GM12878 (cell line): ENCODE measurements at regions not wholly inside any gene's neighbourhood (a gene's known extent, or its start where the extent isn't known, plus 50 kb on each side); places are given as distances from the start of the nearest gene placed in this dataset.

ENCODE experiments used
- ATAC-seq: fragments of 200-7000 bp; cut with Tn5 transposase; 3 replicates; pipeline ENCODE4 v1.9.1; 2020; ENCODE audit warnings: mild to moderate bottlenecking, moderate library complexity
- BruUV-seq: library from RNA; stranded (reverse); fragments of 400-500 nt; replicated peaks from 2 replicates; lab custom pipeline; 2021; lab: Mats Ljungman, UMichigan
- CTCF ChIA-PET: fragments of 300-600 bp; sonication (Branson Sonifier 250); formaldehyde crosslinking; extraction: SDS; loops from one replicate; lab custom pipeline; 2021; ENCODE audit warnings: inconsistent platforms; lab: Yijun Ruan, JAX
- POLR2A ChIA-PET: fragments of 350-600 bp; formaldehyde crosslinking; extraction: SDS; loops from one replicate; lab custom pipeline; 2021; ENCODE audit warnings: inconsistent platforms; lab: Charles Lee
- RAD21 ChIA-PET: fragments of 300-600 bp; sonication (Branson Sonifier 250); formaldehyde crosslinking; loops from one replicate; lab custom pipeline; 2023; ENCODE audit warnings: antibody characterized with exemption; ENCODE audit not compliant: unreplicated experiment; lab: Charles Lee
- SMC1A ChIA-PET: fragments of 300-600 bp; sonication (Branson Sonifier 250); formaldehyde crosslinking; loops from one replicate; lab custom pipeline; 2023; ENCODE audit not compliant: unreplicated experiment, uncharacterized antibody; lab: Charles Lee
- DNase-seq: peaks from one replicate; pipeline ENCODE4 v3.0.0-alpha.2; 2011; ENCODE audit warnings: low read depth, low spot score
- FAIRE-seq: peaks from 3 replicates; lab custom pipeline; 2011; peaks lifted over from hg19 to GRCh38; lab: Jason Lieb, UNC
- H2AFZ ChIP-seq: 2 replicates; pipeline ENCODE4 v1.6.0; 2011; ENCODE audit warnings: low read depth, low read length, control low read depth; ENCODE audit not compliant: control insufficient read depth
- H3K27ac ChIP-seq: 2 replicates; pipeline ENCODE4 v1.5.1; 2011; ENCODE audit warnings: control low read depth; ENCODE audit not compliant: control insufficient read depth, insufficient read depth
- H3K27me3 ChIP-seq, 2 experiments: replicated peaks in 1 of 2; 2 replicates each; pipeline versions ENCODE4 v1.6.0 to v1.6.1; 2011; ENCODE audit warnings: low read length in 1 of 2; ENCODE audit not compliant: control insufficient read depth in 2 of 2, insufficient read depth in 2 of 2
- H3K36me3 ChIP-seq, 2 experiments: 2 replicates each; pipeline ENCODE4 v1.5.1; 2011; ENCODE audit warnings: low read length in 1 of 2; ENCODE audit not compliant: control insufficient read depth in 2 of 2, insufficient read depth in 2 of 2
- H3K4me1 ChIP-seq: 2 replicates; pipeline ENCODE4 v1.6.1; 2011; ENCODE audit warnings: mild to moderate bottlenecking, low read length, moderate library complexity, mixed read lengths; ENCODE audit not compliant: control insufficient read depth, insufficient read depth
- H3K4me2 ChIP-seq: 2 replicates; pipeline ENCODE4 v1.6.0; 2011; ENCODE audit warnings: control low read depth; ENCODE audit not compliant: control insufficient read depth, insufficient read depth
- H3K4me3 ChIP-seq: fragments of 200-600 bp; sonication (generic); 2 replicates; pipeline ENCODE4 v1.5.1; 2016
- H3K79me2 ChIP-seq: 2 replicates; pipeline ENCODE4 v1.6.0; 2011; ENCODE audit warnings: low read length; ENCODE audit not compliant: control insufficient read depth, insufficient read depth
- H3K9ac ChIP-seq: 2 replicates; pipeline ENCODE4 v1.8.0; 2011; ENCODE audit warnings: low read length, control low read depth, mixed read lengths; ENCODE audit not compliant: control insufficient read depth, insufficient read depth
- H3K9me3 ChIP-seq: replicated peaks from 3 replicates; pipeline ENCODE4 v1.5.1; 2011; ENCODE audit warnings: mild to moderate bottlenecking, low read length; ENCODE audit not compliant: control insufficient read depth, insufficient read depth
- H4K20me1 ChIP-seq: 2 replicates; pipeline ENCODE4 v1.6.0; 2011; ENCODE audit not compliant: control insufficient read depth, insufficient read depth
- CTCF ChIP-seq, 3 experiments: IDR thresholded peaks in 2 of 3; conservative IDR thresholded peaks in 1 of 3; 2 replicates each; pipeline ENCODE4 v1.5.1; 2011; ENCODE audit warnings: low read depth in 3 of 3, low read length in 3 of 3, mild to moderate bottlenecking in 3 of 3, control low read depth in 2 of 3, moderate library complexity in 2 of 3, inconsistent platforms in 1 of 3, mixed read lengths in 1 of 3; ENCODE audit not compliant: control insufficient read depth in 2 of 3, insufficient read depth in 1 of 3; ENCODE audit errors: extremely low read depth in 1 of 3
- HDAC2 ChIP-seq: fragments of 200-600 bp; sonication (generic); IDR thresholded peaks from 2 replicates; pipeline ENCODE4 v1.6.1; 2017
- IRF4 ChIP-seq: IDR thresholded peaks from 2 replicates; pipeline ENCODE4 v1.6.1; 2011; ENCODE audit warnings: low read depth, low read length
- NKRF ChIP-seq: fragments of 450-650 bp; conservative IDR thresholded peaks from 2 replicates; pipeline ENCODE4 v1.6.1; 2017; ENCODE audit warnings: mild to moderate bottlenecking, moderate library complexity
- PAX8 ChIP-seq: fragments of 450-650 bp; IDR thresholded peaks from 2 replicates; pipeline ENCODE4 v1.6.1; 2017; ENCODE audit warnings: mild to moderate bottlenecking, moderate library complexity
- WGBS: methylation state at CpG from one replicate; pipeline ENCODE4 v1.1.6; 2016; ENCODE audit warnings: low lambda C conversion rate; ENCODE audit not compliant: insufficient replicate concordance, insufficient coverage; ENCODE audit errors: missing lambda C conversion rate; 5-methylcytosine and 5-hydroxymethylcytosine counted together
- in situ Hi-C: fragments of 300-500 bp; cut with MboI; formaldehyde crosslinking; loops from 9 replicates; pipeline ENCODE4 v1.14.3; 2018; ENCODE audit warnings: mixed read lengths
- intact Hi-C: fragments of 100-400 bp; cut with micrococcal nuclease; formaldehyde crosslinking; loops from one replicate; pipeline ENCODE4 v1.14.2; 2022; ENCODE audit not compliant: unreplicated experiment

- in situ Hi-C loops = no loop called here
- Histone ChIP-seq H3K4me3 (no peak overlapping the region), H3K9ac (no peak overlapping the region), H4K20me1 (no peaks in the 10 kb centered on the region), H3K9me3 (no peaks in the 10 kb centered on the region; the same call in 2 of the 3 replicates), H3K27me3 (no peaks in the 10 kb centered on the region), H3K27ac (no peak overlapping the region), H3K36me3 (no peaks in the 10 kb centered on the region), H3K4me1 (no peaks in the 10 kb centered on the region), H3K79me2 (no peaks in the 10 kb centered on the region), H2AFZ (no peak overlapping the region), H3K4me2 (no peak overlapping the region)
- ChIA-PET SMC1A (no interaction called here), POLR2A (no interaction called here), CTCF (no interaction called here), RAD21 (no interaction called here)
- TF ChIP-seq NKRF = no peak
- TF ChIP-seq HDAC2 = no peak
- no peak for TF ChIP-seq CTCF (IDR thresholded peaks at IDR 0.05 in 2 of 3, conservative IDR thresholded peaks at IDR 0.05 in 1 of 3; ENCODE audit: control insufficient read depth in 2 of 3, extremely low read depth in 1 of 3, insufficient read depth in 1 of 3, low read depth in 3 of 3, low read length in 3 of 3)
- TF ChIP-seq PAX8 = no peak
- TF ChIP-seq IRF4 = no peak
- 10% methylated on average over 1 of the region's 1 CpG for WGBS
- no TSS peak for BruUV-seq
- no peak for DNase-seq
- intact Hi-C loops = no loop called here
- no peak for ATAC-seq
- FAIRE-seq = no peak
Observed at GRCh38 chr4:186859420-186859819, 135.8 kb upstream of the FAT1 start.
